Inflammatory macrophage treated with lipopolysaccharide for 1 hour (primary cell): ENCODE measurements at regions not wholly inside any gene's neighbourhood (a gene's known extent, or its start where the extent isn't known, plus 50 kb on each side); places are given as distances from the start of the nearest gene placed in this dataset.
"Not testable (repeated sequence)": the region's sequence is repeated elsewhere in the genome, so short reads cannot be mapped to it uniquely, and the experiment has no call there.

Experiments
- DNase-seq, 2 donors: peaks; one replicate each; pipeline ENCODE4 v3.0.0-alpha.2; 2020 to 2022

GRCh38 chr3:152103257-152103656 lies 165.5 kb upstream of the MBNL1 start:
- no peak for DNase-seq

GRCh38 chr3:152104847-152105415 lies 163.8 kb upstream of the MBNL1 start:
- DNase-seq = peak; percentile 42 to 53

GRCh38 chr3:152105446-152105845 lies 163.3 kb upstream of the MBNL1 start:
- DNase-seq = no peak

DNA sequence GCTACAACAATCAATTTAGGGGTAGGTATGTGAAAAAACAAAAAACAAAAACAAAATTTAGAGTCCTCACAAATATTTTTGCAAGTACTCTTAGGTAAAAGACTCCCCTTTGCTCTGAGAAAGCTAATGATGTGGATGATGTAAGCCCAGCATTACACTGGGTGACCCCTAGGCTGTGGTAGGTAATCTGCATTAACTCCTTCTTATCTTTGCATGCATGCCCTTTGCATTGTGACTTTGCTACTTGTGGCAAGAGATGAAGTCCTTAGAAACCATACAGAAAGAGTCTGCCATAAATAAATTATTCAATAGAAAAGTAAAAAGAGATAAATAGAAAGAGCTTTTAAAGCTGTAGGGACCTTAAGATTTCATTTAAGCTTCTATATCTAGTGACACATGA lies 159.7 kb upstream of the MBNL1 start:
- DNase-seq = no peak

- no peak for DNase-seq
These were observed 155.3 kb upstream of the MBNL1 start for GRCh38 chr3:152113413-152113812.

DNA sequence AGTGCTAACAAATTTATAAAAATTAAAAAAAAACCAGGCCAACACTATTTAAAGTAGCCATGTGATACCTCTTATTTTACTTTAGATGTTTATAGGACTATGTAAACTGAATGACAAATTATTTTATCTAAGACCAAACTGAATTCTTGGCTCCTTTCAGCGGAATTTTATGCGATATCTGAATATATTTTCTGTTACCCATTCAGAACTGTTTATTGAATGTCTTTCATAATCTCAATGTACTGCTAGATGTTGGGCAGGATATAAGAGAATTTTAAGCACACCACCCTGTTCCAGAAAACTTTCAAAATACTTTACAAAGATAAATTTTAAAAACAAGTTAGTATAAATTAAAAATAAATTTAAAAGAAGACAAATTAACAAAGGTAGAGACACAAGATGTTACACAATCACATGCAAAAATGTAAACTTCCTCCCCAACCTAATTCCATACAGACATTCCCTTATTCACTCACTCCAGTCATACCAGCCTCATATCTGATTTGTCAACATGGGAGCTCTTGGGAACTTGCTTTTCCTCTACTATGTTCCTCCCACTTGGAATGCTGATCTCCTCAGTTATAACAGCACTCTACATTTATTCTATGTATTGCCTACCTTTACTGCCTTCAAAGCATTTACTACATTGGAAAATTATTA lies 154.6 kb upstream of the MBNL1 start:
- no peak for DNase-seq

DNA sequence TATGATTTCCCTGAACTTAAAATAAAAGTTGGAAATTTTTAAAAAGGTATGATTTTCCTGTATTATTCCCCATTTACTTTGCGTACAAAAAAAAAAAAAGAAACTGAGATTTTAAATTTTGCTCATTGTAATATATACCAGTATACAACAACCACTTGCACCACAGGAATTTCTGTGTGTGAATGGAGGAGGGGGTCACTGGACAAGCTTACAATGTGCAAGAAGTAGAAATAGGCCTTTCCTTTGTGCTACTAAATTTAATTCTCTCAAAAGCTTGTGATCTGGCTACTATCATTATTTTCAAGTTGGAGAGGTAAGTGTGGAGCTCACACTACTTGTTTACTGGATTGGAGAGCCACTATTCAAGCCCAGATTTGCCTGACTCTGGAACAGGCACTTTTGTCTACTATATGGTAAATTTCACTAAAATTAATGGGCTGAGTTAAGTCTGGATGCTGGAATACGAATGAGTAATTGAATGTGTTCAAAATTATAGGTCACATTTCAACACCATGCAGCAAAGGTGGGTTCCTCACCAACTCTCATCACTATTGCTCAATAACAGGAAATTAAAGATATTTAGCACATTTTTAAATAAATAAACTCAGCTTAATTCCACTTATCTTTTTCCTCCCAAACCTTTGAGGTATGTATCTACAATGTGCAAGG lies 148.0 kb upstream of the MBNL1 start:
- no peak for DNase-seq

DNA sequence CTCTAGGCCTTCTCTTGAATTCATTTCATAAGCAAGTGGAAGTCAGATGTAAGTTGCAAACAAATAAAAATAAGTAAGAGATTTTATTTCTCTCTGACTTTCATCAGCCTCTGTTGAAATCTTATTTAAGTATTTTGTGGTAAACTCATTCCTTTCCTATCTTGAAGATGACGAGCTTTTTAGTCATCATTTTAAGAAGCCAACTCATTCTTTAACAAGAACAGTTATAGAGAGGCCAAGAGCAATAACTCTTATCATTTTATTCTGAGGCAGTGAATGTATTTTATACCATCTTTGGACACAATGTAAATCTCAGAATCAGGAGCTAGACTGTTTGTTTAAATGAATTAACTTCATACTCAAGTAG lies 147.5 kb upstream of the MBNL1 start:
- DNase-seq = no peak

GRCh38 chr3:152122851-152123250 lies 145.9 kb upstream of the MBNL1 start:
- no peak for DNase-seq

DNA sequence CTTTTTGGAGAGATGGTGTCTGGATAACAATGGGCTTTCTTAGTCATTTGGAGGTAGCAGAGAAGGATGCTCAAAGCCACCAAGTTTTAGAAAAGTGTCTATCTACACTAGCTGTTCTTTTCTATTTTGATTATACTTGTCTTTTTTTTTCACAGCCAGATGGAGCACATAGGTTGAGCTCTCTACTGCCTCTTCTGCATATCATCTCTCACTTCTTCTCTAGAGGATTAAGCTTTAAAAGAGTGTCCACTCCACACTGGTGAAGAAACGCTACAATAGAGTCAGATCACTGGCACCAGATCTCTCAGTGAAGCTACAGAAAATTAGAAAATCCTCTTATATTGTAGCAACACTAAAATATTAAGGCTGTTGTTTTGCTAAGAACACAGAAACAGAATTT lies 145.3 kb upstream of the MBNL1 start:
- DNase-seq = no peak

DNA sequence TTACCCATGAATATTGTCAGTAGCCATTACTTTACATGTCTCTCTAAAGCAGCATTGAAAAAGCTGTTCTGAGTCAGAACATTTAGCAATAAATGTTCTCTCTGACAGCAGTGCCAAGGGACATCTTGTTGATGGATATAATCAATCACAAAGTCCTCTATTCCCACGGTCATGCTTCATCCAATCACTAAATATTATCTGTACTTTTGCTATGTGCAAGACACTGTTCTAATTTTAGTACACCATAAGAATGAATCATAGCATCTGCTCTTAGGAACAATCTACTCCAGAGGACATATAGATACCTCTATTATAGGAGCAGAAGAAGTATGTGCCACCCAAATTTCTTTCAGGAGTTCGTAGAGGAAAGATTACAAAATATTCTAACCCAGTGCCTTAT lies 142.5 kb upstream of the MBNL1 start:
- no peak for DNase-seq

DNA sequence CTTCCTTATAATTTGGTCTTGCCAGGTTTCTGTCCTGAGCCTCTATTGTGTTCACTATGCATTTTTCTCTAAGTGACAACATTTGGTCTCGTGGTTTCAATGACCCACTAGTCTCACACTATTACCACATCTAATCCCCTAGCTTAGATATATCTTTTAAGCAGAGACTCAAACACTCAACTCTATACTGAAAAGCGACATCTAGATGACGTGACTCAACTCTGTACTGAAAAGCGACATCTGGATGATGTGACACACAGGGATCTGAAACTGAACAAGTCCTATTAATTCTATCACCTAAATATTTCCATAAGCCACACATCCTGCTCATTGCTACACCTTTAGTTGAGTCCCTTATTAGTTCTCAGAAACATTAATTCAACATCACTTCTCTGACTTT lies 141.7 kb upstream of the MBNL1 start:
- DNase-seq = no peak

DNA sequence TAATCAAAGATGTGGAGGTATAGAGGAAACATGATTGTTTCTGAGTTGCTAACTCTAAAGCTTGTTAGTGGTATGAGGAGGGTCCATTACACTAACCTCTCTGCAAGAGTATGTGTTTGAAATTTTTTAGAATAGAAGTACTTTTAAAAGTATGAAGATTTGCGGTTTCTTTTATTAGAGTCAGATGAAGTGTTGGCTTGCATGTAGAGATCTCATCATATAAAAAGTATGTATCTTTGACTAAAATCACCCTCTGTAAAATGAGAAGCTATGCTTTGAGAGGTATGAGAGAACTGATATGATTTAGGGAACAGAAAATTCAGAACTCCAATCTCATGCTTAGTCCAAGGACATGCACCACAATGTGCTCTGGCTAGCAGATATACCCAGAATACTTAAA lies 140.4 kb upstream of the MBNL1 start:
- no peak for DNase-seq

DNA sequence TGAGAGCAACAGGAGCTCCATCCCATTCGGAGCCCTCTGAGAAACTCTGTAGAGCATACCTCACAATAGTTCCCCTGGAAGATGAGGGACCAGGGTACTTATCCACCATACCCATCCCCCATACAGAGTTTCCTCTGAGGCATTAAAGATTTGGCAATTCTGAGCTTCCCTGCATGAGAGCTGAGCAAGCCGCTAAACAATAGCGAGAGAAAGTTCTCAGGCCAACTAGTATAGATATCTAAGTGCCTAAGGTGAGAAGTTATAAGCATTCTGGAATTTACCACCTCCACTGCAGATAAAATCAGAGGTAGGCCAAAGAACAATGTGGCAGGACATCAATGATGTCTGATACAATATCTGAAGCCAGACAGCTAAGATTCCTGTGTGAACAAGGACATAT lies 129.1 kb upstream of the MBNL1 start:
- no peak for DNase-seq

- DNase-seq = no peak
These were observed 122.3 kb upstream of the MBNL1 start for GRCh38 chr3:152146461-152146860.

GRCh38 chr3:152147748-152148147 lies 121.0 kb upstream of the MBNL1 start:
- DNase-seq = no peak

GRCh38 chr3:152148579-152148978 lies 120.2 kb upstream of the MBNL1 start:
- DNase-seq = no peak

DNA sequence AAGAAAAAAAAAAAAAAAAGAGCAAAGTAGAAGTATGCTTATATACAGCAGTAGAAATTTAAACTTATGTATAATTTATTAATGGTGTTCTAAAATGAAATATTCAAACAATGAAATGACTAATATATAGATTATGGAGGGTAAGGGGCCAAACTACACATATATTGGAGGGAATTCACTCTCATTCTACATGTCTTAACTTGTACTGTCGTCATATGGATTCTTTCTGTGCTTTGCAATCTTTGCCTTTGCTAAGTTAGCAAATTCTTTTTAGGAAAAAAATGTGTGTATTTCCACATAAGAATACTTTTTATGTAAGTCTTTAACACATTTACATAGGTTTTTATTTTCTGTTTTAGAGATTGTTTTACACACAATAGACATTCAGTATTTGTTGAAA lies 118.9 kb upstream of the MBNL1 start:
- no peak for DNase-seq

DNA sequence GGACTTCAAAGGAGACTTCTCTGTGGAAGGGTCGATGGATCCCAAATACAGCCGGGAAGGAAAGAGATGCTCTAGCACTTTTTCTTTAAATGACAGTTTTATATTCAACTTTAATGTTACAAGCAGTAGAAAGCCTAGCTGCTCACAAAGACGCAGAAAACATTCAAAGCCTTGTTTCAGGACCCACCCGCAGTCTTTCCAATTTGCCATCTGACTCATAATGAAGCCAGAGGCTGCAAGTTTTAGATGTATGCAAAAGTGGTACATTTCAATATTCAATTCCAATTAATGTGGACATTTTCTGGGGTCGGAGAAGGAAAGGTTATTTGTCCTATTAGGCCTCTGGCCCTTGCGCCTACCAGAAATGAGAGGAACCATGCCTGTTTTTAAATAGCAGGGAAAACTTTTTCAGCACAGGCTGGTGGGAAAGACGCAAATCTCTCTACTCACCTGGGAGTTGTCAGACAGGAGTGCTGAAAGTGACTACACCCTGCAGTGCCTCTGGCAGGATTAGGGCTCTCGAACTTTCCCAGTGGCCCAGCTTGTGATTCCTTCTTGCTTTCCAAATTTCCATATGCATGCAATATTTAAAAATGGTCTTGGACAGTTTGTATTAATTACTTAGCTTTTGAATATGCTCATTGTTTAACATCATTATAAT lies 117.4 kb upstream of the MBNL1 start:
- no peak for DNase-seq

- DNase-seq = not testable (repeated sequence)
These were observed 116.6 kb upstream of the MBNL1 start for GRCh38 chr3:152151877-152152765.

DNA sequence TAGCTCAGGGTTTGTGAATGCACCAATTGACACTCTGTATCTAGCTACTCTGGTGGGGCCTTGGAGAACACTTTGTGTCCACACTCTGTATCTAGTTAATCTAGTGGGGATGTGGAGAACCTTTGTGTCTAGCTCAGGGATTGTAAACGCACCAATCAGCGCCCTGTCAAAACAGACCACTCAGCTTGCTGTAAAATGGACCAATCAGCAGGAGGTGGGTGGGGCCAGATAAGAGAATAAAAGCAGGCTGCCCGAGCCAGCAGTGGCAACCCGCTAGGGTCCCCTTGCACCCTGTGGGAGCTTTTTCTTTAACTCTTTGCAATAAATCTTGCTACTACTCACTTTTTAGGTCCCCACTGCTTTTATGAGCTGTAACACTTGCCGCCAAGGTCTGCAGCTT lies 115.6 kb upstream of the MBNL1 start:
- DNase-seq = not testable (repeated sequence)

GRCh38 chr3:152155246-152156020 lies 113.3 kb upstream of the MBNL1 start:
- no peak for DNase-seq
